ENCODE measurements at regions not wholly inside any gene's neighbourhood (a gene's known extent, or its start where the extent isn't known, plus 50 kb on each side); places are given as distances from the start of the nearest gene placed in this dataset.
A peak's percentile ranks its signal among the peaks of the same experiment; 100 is the strongest.

- DNase-seq = no peak
- BruUV-seq (replicated peaks) = no TSS peak
- Mint-ChIP-seq H3K27ac (ENCODE audit: unreplicated experiment) (no peak overlapping the region), H3K36me3 (ENCODE audit: insufficient read depth, unreplicated experiment) (peaks cover 63% of the 10 kb centered on the region), H3K4me1 (ENCODE audit: low read depth, unreplicated experiment) (no peaks in the 10 kb centered on the region), H3K9me3 (ENCODE audit: low read depth, unreplicated experiment) (no peaks in the 10 kb centered on the region), H3K4me3 (ENCODE audit: low read depth, unreplicated experiment) (no peak overlapping the region), H3K27me3 (ENCODE audit: unreplicated experiment) (no peaks in the 10 kb centered on the region)
- no peak for TF ChIP-seq CTCF (IDR thresholded peaks at IDR 0.05; ENCODE audit: unreplicated experiment)
- intact Hi-C loops (cut with micrococcal nuclease; ENCODE audit: unreplicated experiment) = no loop called here
- CTCF ChIA-PET = no interaction called here
Observed at GRCh38 chr12:124413401-124413800, 118.5 kb downstream of the RFLNA start.

GRCh38 chr12:124412646-124413015, 117.7 kb downstream of the RFLNA start:
- Mint-ChIP-seq H3K27me3 (ENCODE audit: unreplicated experiment) (no peaks in the 10 kb centered on the region), H3K9me3 (ENCODE audit: low read depth, unreplicated experiment) (no peaks in the 10 kb centered on the region), H3K4me3 (ENCODE audit: low read depth, unreplicated experiment) (no peak overlapping the region), H3K4me1 (ENCODE audit: low read depth, unreplicated experiment) (no peaks in the 10 kb centered on the region), H3K36me3 (ENCODE audit: insufficient read depth, unreplicated experiment) (peaks cover 66% of the 10 kb centered on the region), H3K27ac (ENCODE audit: unreplicated experiment) (no peak overlapping the region)
- no peak for DNase-seq
- intact Hi-C loops (cut with micrococcal nuclease; ENCODE audit: unreplicated experiment) = no loop called here
- CTCF ChIA-PET = no interaction called here
- no TSS peak for BruUV-seq (replicated peaks)
- TF ChIP-seq CTCF (IDR thresholded peaks at IDR 0.05; ENCODE audit: unreplicated experiment) = no peak

- no TSS peak for BruUV-seq (replicated peaks)
- no peak overlapping the region for H3K27ac Mint-ChIP-seq (ENCODE audit: unreplicated experiment)
- CTCF ChIA-PET = no interaction called here
Observed at GRCh38 chr12:124411953-124412645, 117.2 kb downstream of the RFLNA start.

GRCh38 chr12:124411281-124411878, 116.5 kb downstream of the RFLNA start:
- H3K9me3 Mint-ChIP-seq (ENCODE audit: low read depth, unreplicated experiment) = no peaks in the 10 kb centered on the region
- no peaks in the 10 kb centered on the region for H3K27me3 Mint-ChIP-seq (ENCODE audit: unreplicated experiment)
- CTCF ChIA-PET = no interaction called here
- TF ChIP-seq CTCF (IDR thresholded peaks at IDR 0.05; ENCODE audit: unreplicated experiment) = no peak
- no TSS peak for BruUV-seq (replicated peaks)
- intact Hi-C loops (cut with micrococcal nuclease; ENCODE audit: unreplicated experiment) = no loop called here
- H3K27ac Mint-ChIP-seq (ENCODE audit: unreplicated experiment) = peak overlapping the region; percentile 1
- peaks cover 67% of the 10 kb centered on the region for H3K36me3 Mint-ChIP-seq (ENCODE audit: insufficient read depth, unreplicated experiment)
- H3K4me1 Mint-ChIP-seq (ENCODE audit: low read depth, unreplicated experiment) = no peaks in the 10 kb centered on the region
- no peak for DNase-seq
- no peak overlapping the region for H3K4me3 Mint-ChIP-seq (ENCODE audit: low read depth, unreplicated experiment)

More at GRCh38 chr12:124411953-124412645, 117.2 kb downstream of the RFLNA start:
- no peak for DNase-seq
- intact Hi-C loops (cut with micrococcal nuclease; ENCODE audit: unreplicated experiment) = no loop called here
- TF ChIP-seq CTCF (IDR thresholded peaks at IDR 0.05; ENCODE audit: unreplicated experiment) = no peak
- H3K4me1 Mint-ChIP-seq (ENCODE audit: low read depth, unreplicated experiment) = no peaks in the 10 kb centered on the region
- H3K36me3 Mint-ChIP-seq (ENCODE audit: insufficient read depth, unreplicated experiment) = peaks cover 65% of the 10 kb centered on the region
- no peaks in the 10 kb centered on the region for H3K27me3 Mint-ChIP-seq (ENCODE audit: unreplicated experiment)
- H3K4me3 Mint-ChIP-seq (ENCODE audit: low read depth, unreplicated experiment) = no peak overlapping the region
- no peaks in the 10 kb centered on the region for H3K9me3 Mint-ChIP-seq (ENCODE audit: low read depth, unreplicated experiment)
